Natural killer cell treated with Interleukin-12 subunit alpha and Interleukin-12 subunit beta and Interleukin-15 and Interleukin-18, amount 100 ng/mL, for 72 hours (primary cell): ENCODE measurements at regions not wholly inside any gene's neighbourhood (a gene's known extent, or its start where the extent isn't known, plus 50 kb on each side); places are given as distances from the start of the nearest gene placed in this dataset.

Experiments
- ATAC-seq, 2 donors: fragments of 150-1000 bp; cut with Tn5 transposase in 1 of 2; sonication (Bioruptor Pico), chemical (Tn5 transposase) in 1 of 2; 2 replicates each; pipeline ENCODE4 v1.10.0; 2021
- DNase-seq: peaks from one replicate; pipeline ENCODE4 v3.0.0; 2022; ENCODE audit warnings: low spot score
- H3K27ac Mint-ChIP-seq, 2 donors: 1 replicate in 1 of 2; 2 replicates in 1 of 2; pipeline ENCODE4 v1.8.0; 2022; ENCODE audit warnings: mixed read lengths in 2 of 2, mild to moderate bottlenecking in 1 of 2, moderate library complexity in 1 of 2
- H3K27me3 Mint-ChIP-seq, 2 donors: 1 replicate in 1 of 2; 2 replicates in 1 of 2; pipeline ENCODE4 v1.8.0; 2022; ENCODE audit warnings: mixed read lengths in 2 of 2
- H3K36me3 Mint-ChIP-seq: one replicate; pipeline ENCODE4 v1.8.0; 2022; ENCODE audit warnings: mixed read lengths
- H3K4me1 Mint-ChIP-seq, 2 donors: 1 replicate in 1 of 2; 2 replicates in 1 of 2; pipeline ENCODE4 v1.8.0; 2022; ENCODE audit warnings: low read depth in 2 of 2, mixed read lengths in 2 of 2, mild to moderate bottlenecking in 1 of 2
- H3K4me3 Mint-ChIP-seq: one replicate; pipeline ENCODE4 v1.8.0; 2022; ENCODE audit warnings: mixed read lengths
- H3K9me3 Mint-ChIP-seq: 2 replicates; pipeline ENCODE4 v1.8.0; 2022; ENCODE audit warnings: mixed read lengths

DNA sequence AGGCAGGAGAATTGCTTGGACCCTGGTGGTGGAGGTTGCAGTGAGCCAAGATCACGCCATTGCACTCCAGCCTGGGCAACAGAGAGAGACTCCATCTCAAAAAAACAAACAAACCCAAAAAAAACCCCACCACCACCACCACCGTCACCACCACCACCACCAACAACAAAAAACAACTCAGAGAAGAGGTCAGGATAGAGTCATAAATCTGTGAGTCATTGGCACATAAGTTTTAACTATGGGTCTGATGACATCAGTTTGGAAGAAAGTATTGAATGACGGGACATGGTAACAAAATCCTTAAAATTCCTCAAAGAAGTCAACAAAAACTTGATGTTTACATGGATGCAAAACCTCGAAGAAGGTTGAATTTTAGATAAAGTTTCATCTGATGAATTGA is 288.0 kb upstream of the SFRP2 start:
- Mint-ChIP-seq H3K27me3 (peaks cover 0 to 3% of the 10 kb centered on the region in 2 donors), H3K27ac (no peak overlapping the region), H3K4me3 (no peak overlapping the region), H3K4me1 (no peaks in the 10 kb centered on the region), H3K36me3 (no peaks in the 10 kb centered on the region), H3K9me3 (peaks cover 7% of the 10 kb centered on the region)
- no peak for DNase-seq
- ATAC-seq, result no peak

GRCh38 chr4:154073107-154073822 is 284.4 kb upstream of the SFRP2 start:
- Mint-ChIP-seq H3K4me1 (no peaks in the 10 kb centered on the region), H3K9me3 (peaks cover 7% of the 10 kb centered on the region), H3K27me3 (peaks cover 0 to 3% of the 10 kb centered on the region in 2 donors), H3K36me3 (no peaks in the 10 kb centered on the region), H3K4me3 (no peak overlapping the region), H3K27ac (no peak overlapping the region)
- no peak for ATAC-seq
- no peak for DNase-seq

GRCh38 chr4:154067786-154068185 is 278.9 kb upstream of the SFRP2 start:
- Mint-ChIP-seq H3K27me3 (no peaks in the 10 kb centered on the region), H3K4me3 (no peak overlapping the region), H3K27ac (no peak overlapping the region), H3K36me3 (peaks cover 11% of the 10 kb centered on the region), H3K9me3 (peaks cover 15% of the 10 kb centered on the region), H3K4me1 (no peaks in the 10 kb centered on the region)
- no peak for DNase-seq
- ATAC-seq, result no peak

DNA sequence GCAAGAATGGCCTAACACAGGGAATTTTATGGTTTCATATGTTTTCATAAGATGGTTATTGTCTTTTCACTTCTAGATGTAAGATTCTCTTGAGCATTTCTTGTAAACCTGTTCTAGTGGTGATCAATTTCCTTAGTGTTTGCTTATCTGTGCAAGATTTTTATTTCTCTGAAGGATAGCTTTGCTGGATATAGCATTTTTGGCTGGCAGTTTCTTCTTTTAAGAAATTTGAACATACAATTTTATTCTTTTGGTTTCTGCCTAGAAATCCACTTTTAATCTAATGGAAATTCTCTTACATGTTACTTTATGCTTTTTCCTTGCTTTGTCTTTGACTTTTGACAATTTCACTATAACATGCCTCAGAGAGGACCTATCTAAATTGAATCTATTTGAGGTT is 276.5 kb upstream of the SFRP2 start:
- Mint-ChIP-seq H3K36me3 (peaks cover 11% of the 10 kb centered on the region), H3K9me3 (peaks cover 10% of the 10 kb centered on the region), H3K4me1 (no peaks in the 10 kb centered on the region), H3K27me3 (no peaks in the 10 kb centered on the region), H3K4me3 (no peak overlapping the region), H3K27ac (no peak overlapping the region)
- no peak for DNase-seq
- ATAC-seq, result no peak

- DNase-seq (no peak), ATAC-seq (no peak)
- Mint-ChIP-seq H3K27ac (no peak overlapping the region), H3K36me3 (peaks cover 11% of the 10 kb centered on the region), H3K27me3 (no peaks in the 10 kb centered on the region), H3K4me3 (no peak overlapping the region), H3K9me3 (peaks cover 10% of the 10 kb centered on the region), H3K4me1 (no peaks in the 10 kb centered on the region)
Measured at GRCh38 chr4:154064244-154064643, 275.4 kb upstream of the SFRP2 start.

DNA sequence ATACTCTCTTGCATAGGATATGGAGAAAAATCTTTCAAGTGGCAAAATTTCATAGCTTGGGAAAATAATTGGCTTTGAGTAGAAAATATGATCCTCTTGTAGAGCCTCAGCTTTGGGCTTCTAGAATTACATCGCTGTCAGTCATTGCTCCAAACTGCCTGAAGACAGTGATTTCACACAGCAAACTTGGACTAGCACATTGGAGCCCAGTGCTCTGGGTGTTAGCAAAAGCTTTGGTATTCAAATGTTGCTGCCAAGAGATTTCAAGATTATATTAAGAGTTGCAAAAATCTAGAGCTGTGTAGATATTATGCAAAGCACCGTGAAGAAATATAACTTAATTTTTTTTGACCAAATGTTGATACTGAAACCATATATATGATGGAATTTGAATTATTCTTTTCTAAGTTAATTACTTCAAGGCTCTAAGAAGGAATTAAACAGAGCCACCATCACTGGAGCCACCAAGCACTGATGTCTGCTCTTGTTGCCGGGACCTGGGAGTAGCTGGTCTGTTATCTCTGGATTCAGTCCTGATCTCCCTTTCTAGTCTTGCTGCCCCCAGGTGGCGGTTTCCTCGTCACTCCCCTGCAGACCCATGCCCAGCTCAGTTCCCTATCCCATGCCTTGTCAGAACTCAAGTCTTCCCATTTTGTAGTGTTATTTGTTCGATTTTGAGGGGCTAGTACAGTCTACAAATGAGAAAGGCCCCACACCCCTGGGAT is 260.7 kb upstream of the SFRP2 start:
- Mint-ChIP-seq H3K9me3 (peaks cover 18% of the 10 kb centered on the region), H3K36me3 (peaks cover 11% of the 10 kb centered on the region)
- no peak for DNase-seq

GRCh38 chr4:154047733-154048132 is 258.9 kb upstream of the SFRP2 start:
- DNase-seq (no peak), ATAC-seq (no peak)
- Mint-ChIP-seq H3K4me3 (no peak overlapping the region), H3K27ac (no peak overlapping the region), H3K4me1 (no peaks in the 10 kb centered on the region), H3K27me3 (peaks cover 3 to 16% of the 10 kb centered on the region in 2 donors), H3K9me3 (peaks cover 7% of the 10 kb centered on the region), H3K36me3 (no peaks in the 10 kb centered on the region)

More for the DNA sequence above, 260.7 kb upstream of the SFRP2 start:
- Mint-ChIP-seq H3K27ac (no peak overlapping the region), H3K4me3 (no peak overlapping the region), H3K4me1 (no peaks in the 10 kb centered on the region), H3K27me3 (peaks cover 3 to 15% of the 10 kb centered on the region in 2 donors)
- no peak for ATAC-seq

DNA sequence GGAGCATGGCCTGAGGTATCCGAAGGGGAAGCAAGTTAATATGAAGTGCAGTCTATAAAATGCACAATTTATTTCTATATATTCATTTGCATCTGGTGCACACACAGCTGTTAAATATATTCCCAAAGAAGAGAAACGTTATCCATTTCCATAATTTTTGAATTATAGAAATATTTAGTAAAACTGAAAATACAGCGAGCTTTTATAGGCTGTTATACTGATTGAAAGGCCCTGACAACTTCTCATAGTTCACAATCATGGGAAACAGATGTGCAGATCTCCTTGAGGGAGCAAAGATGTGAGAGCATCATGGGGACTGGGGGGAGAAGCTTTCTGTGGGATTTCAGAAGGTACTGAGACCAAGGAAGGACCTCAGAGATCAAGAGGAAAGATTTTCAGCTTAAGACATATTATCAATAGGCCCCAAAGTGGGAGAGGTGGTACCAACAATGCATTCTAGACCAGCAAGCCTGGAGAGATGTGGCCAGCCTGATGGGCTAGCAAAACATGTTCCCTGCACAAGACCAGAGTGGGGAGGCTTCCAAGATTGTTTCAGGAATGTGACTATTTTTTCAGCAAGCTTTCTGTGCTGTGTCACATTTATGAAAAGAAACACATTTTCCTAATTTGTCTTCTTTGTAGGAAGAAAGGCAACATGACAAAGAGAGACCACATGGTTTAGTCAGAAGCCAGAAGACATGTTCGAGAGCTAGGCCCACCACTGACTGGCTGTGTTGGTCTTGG is 256.0 kb upstream of the SFRP2 start:
- H3K9me3 Mint-ChIP-seq, result peaks cover 3% of the 10 kb centered on the region
- H3K36me3 Mint-ChIP-seq, result no peaks in the 10 kb centered on the region
- peaks cover 5 to 16% of the 10 kb centered on the region in 2 donors for H3K27me3 Mint-ChIP-seq
- no peak overlapping the region for H3K4me3 Mint-ChIP-seq
- DNase-seq (no peak), ATAC-seq (no peak)
- no peaks in the 10 kb centered on the region for H3K4me1 Mint-ChIP-seq
- H3K27ac Mint-ChIP-seq, result no peak overlapping the region

DNA sequence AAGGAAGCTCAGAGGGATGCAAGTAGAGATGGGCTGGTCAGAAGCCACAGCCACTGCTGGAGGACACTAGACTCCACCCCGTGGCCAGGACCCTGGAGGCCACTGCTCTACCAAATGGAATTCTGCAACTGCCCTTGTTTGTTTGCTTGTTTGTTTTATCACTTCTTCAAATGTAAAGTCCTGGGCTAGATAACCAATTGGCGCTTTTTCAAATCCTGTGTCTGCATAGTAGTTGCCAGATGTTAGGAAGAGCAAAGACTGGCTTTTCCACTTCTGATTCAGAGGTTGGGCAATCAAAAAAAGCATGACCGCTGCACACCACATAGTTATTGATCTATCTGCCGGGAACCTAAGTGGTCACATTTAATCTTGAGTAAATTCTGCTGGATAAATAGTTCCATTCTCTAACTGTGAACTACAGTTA is 255.2 kb upstream of the SFRP2 start:
- no peak overlapping the region for H3K27ac Mint-ChIP-seq
- H3K4me3 Mint-ChIP-seq, result no peak overlapping the region
- peaks cover 3% of the 10 kb centered on the region for H3K9me3 Mint-ChIP-seq
- H3K4me1 Mint-ChIP-seq, result no peaks in the 10 kb centered on the region
- peaks cover 3 to 16% of the 10 kb centered on the region in 2 donors for H3K27me3 Mint-ChIP-seq
- ATAC-seq (no peak), DNase-seq (no peak)
- no peaks in the 10 kb centered on the region for H3K36me3 Mint-ChIP-seq

DNA sequence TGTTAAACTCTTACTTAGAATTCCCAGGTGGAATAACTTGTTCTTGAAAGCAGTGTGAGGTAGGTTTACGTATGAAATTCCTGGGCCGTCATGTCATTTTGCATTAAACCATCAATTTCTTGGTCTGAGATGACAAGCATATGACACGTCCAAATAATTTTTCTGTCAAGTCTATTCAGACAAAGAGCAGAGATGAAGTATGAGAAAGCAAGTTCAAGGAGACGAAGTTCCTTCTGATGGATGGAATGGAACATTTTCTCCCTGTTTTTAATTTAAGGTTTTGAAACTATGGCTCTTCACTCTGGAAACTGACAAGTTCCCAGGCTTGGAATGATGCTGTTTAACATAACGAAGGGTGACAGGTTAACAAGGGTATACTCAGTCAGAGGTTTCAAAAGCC is 252.8 kb upstream of the SFRP2 start:
- no peak for DNase-seq
- H3K27me3 Mint-ChIP-seq, result peaks cover 3 to 24% of the 10 kb centered on the region in 2 donors
- ATAC-seq, result no peak
- H3K4me3 Mint-ChIP-seq, result no peak overlapping the region
- no peaks in the 10 kb centered on the region for H3K4me1 Mint-ChIP-seq
- H3K9me3 Mint-ChIP-seq, result peaks cover 3% of the 10 kb centered on the region
- no peak overlapping the region for H3K27ac Mint-ChIP-seq
- no peaks in the 10 kb centered on the region for H3K36me3 Mint-ChIP-seq

DNA sequence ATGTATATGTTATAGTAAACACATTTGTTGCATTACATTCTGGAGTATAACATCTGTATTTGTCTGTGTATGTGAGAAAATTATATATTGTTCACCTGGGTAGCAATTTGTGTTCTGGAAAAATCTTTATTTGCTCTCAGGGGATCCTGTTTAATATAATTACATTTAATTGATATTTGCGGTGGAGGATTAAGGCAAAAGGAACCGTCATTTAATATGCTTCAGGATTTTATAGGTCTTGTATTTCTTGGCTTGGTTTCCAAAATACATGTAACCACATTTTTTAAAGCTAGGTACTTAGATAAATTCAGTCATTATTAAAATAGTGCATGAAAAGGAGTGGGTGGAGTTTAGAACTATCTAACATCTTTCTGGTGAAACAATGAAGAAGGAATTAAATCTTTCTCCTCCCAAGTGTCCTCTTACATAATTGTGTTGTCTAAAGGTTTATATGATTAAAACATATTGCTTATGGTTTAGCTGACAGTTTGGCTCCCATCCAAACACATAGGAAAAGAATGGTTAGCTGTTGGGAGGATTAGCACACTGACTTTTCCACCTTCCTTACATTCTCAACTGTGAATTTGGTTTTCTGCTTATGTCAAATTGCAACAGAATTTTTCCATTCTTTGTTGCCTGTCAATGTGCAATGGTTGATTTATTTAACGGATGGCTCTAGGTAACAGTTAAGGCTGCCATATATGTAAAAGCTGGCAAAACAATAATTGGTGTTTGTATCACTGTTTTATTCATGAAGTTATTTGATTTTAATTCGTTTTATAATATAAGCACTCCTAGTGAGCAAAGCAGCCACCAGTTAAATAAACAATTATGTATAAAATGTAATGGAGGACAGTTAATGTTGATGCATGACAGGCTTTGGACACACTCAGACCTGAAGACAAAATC is 250.8 kb upstream of the SFRP2 start:
- Mint-ChIP-seq H3K4me1 (no peaks in the 10 kb centered on the region), H3K4me3 (no peak overlapping the region), H3K27me3 (peaks cover 3 to 10% of the 10 kb centered on the region in 2 donors), H3K9me3 (peaks cover 3% of the 10 kb centered on the region), H3K36me3 (no peaks in the 10 kb centered on the region), H3K27ac (no peak overlapping the region)
- DNase-seq (no peak), ATAC-seq (no peak)

DNA sequence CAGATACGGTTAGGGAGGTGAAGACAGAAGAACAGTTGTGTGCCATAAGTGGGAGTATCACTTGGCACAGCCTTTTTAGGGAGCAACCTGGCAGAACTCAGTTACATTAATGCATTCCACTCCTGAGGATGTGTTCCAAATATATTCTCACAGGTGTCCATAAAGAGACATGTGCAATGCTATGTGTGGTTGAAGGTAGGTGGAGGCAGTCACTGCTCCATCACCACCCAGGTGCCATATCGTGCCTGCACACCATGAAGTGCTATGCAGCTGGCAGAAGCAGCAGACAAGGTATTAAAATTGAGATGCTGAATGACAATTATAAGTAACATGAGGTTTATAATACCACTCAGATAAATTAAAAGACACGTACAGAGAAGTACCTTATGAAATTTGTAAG is 248.0 kb upstream of the SFRP2 start:
- no peaks in the 10 kb centered on the region for H3K36me3 Mint-ChIP-seq
- peaks cover 3% of the 10 kb centered on the region for H3K9me3 Mint-ChIP-seq
- no peak for ATAC-seq
- H3K4me1 Mint-ChIP-seq, result no peaks in the 10 kb centered on the region
- H3K27ac Mint-ChIP-seq, result no peak overlapping the region
- no peak overlapping the region for H3K4me3 Mint-ChIP-seq
- DNase-seq, result no peak
- H3K27me3 Mint-ChIP-seq, result peaks cover 3 to 8% of the 10 kb centered on the region in 2 donors

- Mint-ChIP-seq H3K4me1 (no peaks in the 10 kb centered on the region), H3K27me3 (peaks cover 0 to 8% of the 10 kb centered on the region in 2 donors), H3K27ac (no peak overlapping the region), H3K4me3 (no peak overlapping the region), H3K9me3 (no peaks in the 10 kb centered on the region), H3K36me3 (no peaks in the 10 kb centered on the region)
- DNase-seq (no peak), ATAC-seq (no peak)
Measured at GRCh38 chr4:154035341-154035740, 246.5 kb upstream of the SFRP2 start.
